Endothelial cell (in vitro differentiated cells): ENCODE measurements at regions not wholly inside any gene's neighbourhood (a gene's known extent, or its start where the extent isn't known, plus 50 kb on each side); places are given as distances from the start of the nearest gene placed in this dataset.

Experiments used
- DNase-seq: peaks from one replicate; pipeline ENCODE4 v3.0.0; 2021; ENCODE audit warnings: low spot score
- H3K27ac Mint-ChIP-seq: one replicate; pipeline ENCODE4 v1.8.0; 2021; ENCODE audit warnings: mixed read lengths, inconsistent platforms; ENCODE audit not compliant: unreplicated experiment
- H3K27me3 Mint-ChIP-seq: one replicate; pipeline ENCODE4 v1.8.0; 2021; ENCODE audit warnings: mild to moderate bottlenecking, moderate library complexity, mixed read lengths, inconsistent platforms; ENCODE audit not compliant: unreplicated experiment
- H3K36me3 Mint-ChIP-seq: one replicate; pipeline ENCODE4 v1.8.0; 2021; ENCODE audit warnings: mild to moderate bottlenecking, low read depth, mixed read lengths, inconsistent platforms; ENCODE audit not compliant: unreplicated experiment
- H3K4me1 Mint-ChIP-seq: one replicate; pipeline ENCODE4 v1.8.0; 2021; ENCODE audit warnings: mild to moderate bottlenecking, mixed read lengths, inconsistent platforms; ENCODE audit not compliant: unreplicated experiment
- H3K4me3 Mint-ChIP-seq: one replicate; pipeline ENCODE4 v1.8.0; 2021; ENCODE audit warnings: mild to moderate bottlenecking, mixed read lengths, inconsistent platforms; ENCODE audit not compliant: unreplicated experiment
- H3K9me3 Mint-ChIP-seq: one replicate; pipeline ENCODE4 v1.8.0; 2021; ENCODE audit warnings: mixed read lengths, inconsistent platforms; ENCODE audit not compliant: unreplicated experiment
- CTCF ChIP-seq: fragments of 200-600 bp; sonication (generic); IDR thresholded peaks from one replicate; pipeline ENCODE4 v1.5.0; 2021; ENCODE audit warnings: antibody characterized with exemption; ENCODE audit not compliant: unreplicated experiment

GRCh38 chr6:167470836-167471547 is 146.1 kb downstream of the TTLL2 start:
- no peak overlapping the region for H3K27ac Mint-ChIP-seq
- DNase-seq = no peak
- H3K36me3 Mint-ChIP-seq = no peaks in the 10 kb centered on the region
- no peaks in the 10 kb centered on the region for H3K9me3 Mint-ChIP-seq
- no peak for TF ChIP-seq CTCF
- peaks cover 6% of the 10 kb centered on the region for H3K27me3 Mint-ChIP-seq
- H3K4me1 Mint-ChIP-seq = peaks cover 63% of the 10 kb centered on the region
- H3K4me3 Mint-ChIP-seq = no peak overlapping the region

- Mint-ChIP-seq H3K27me3 (peaks cover 6% of the 10 kb centered on the region), H3K9me3 (no peaks in the 10 kb centered on the region), H3K27ac (peak overlapping the region; percentile 80), H3K4me1 (peaks cover 61% of the 10 kb centered on the region), H3K36me3 (no peaks in the 10 kb centered on the region), H3K4me3 (peak overlapping the region; percentile 79)
- no peak for DNase-seq
- TF ChIP-seq CTCF = no peak
Observed at GRCh38 chr6:167471548-167471930, 146.7 kb downstream of the TTLL2 start.

- no peak for TF ChIP-seq CTCF
- Mint-ChIP-seq H3K9me3 (no peaks in the 10 kb centered on the region), H3K36me3 (no peaks in the 10 kb centered on the region), H3K27ac (no peak overlapping the region), H3K27me3 (peaks cover 6% of the 10 kb centered on the region), H3K4me3 (no peak overlapping the region), H3K4me1 (peaks cover 59% of the 10 kb centered on the region)
- no peak for DNase-seq
Observed at GRCh38 chr6:167472148-167472547, 147.3 kb downstream of the TTLL2 start.

GRCh38 chr6:167472880-167473279 is 148.0 kb downstream of the TTLL2 start:
- no peak overlapping the region for H3K27ac Mint-ChIP-seq
- H3K36me3 Mint-ChIP-seq = no peaks in the 10 kb centered on the region
- H3K4me1 Mint-ChIP-seq = peaks cover 52% of the 10 kb centered on the region
- TF ChIP-seq CTCF = no peak
- H3K9me3 Mint-ChIP-seq = no peaks in the 10 kb centered on the region
- DNase-seq = no peak
- peaks cover 6% of the 10 kb centered on the region for H3K27me3 Mint-ChIP-seq
- no peak overlapping the region for H3K4me3 Mint-ChIP-seq

- Mint-ChIP-seq H3K9me3 (no peaks in the 10 kb centered on the region), H3K4me3 (no peak overlapping the region), H3K36me3 (no peaks in the 10 kb centered on the region), H3K27me3 (peaks cover 6% of the 10 kb centered on the region), H3K27ac (no peak overlapping the region), H3K4me1 (peaks cover 49% of the 10 kb centered on the region)
- no peak for DNase-seq
- no peak for TF ChIP-seq CTCF
Observed at GRCh38 chr6:167474171-167474570, 149.3 kb downstream of the TTLL2 start.
